ENCODE measurements at regions not wholly inside any gene's neighbourhood (a gene's known extent, or its start where the extent isn't known, plus 50 kb on each side); places are given as distances from the start of the nearest gene placed in this dataset.
A peak's percentile ranks its signal among the peaks of the same experiment; 100 is the strongest.

GRCh38 chr18:27826101-27826500, 350.8 kb downstream of the CDH2 start:
- DNase-seq (ENCODE audit: low read depth, low spot score), result no peak

- DNase-seq (ENCODE audit: low read depth, low spot score), result no peak
Measured at GRCh38 chr18:27825689-27826088, 351.2 kb downstream of the CDH2 start.

- no peak for DNase-seq (ENCODE audit: low read depth, low spot score)
Measured at GRCh38 chr18:27824841-27825681, 351.9 kb downstream of the CDH2 start.

GRCh38 chr18:27824275-27824674, 352.7 kb downstream of the CDH2 start:
- DNase-seq (ENCODE audit: low read depth, low spot score), result no peak

- no peak for DNase-seq (ENCODE audit: low read depth, low spot score)
Measured at GRCh38 chr18:27823053-27823452, 353.9 kb downstream of the CDH2 start.

- no peak for DNase-seq (ENCODE audit: low read depth, low spot score)
Measured at GRCh38 chr18:27808683-27809082, 368.2 kb downstream of the CDH2 start.

- no peak for DNase-seq (ENCODE audit: low read depth, low spot score)
Measured at GRCh38 chr18:27803957-27804356, 373.0 kb downstream of the CDH2 start.

- no peak for DNase-seq (ENCODE audit: low read depth, low spot score)
Measured at GRCh38 chr18:27797484-27797883, 379.4 kb downstream of the CDH2 start.

GRCh38 chr18:27794181-27794926, 382.6 kb downstream of the CDH2 start:
- no peak for DNase-seq (ENCODE audit: low read depth, low spot score)

GRCh38 chr18:27793013-27793785, 383.7 kb downstream of the CDH2 start:
- DNase-seq (ENCODE audit: low read depth, low spot score), result no peak

- DNase-seq (ENCODE audit: low read depth, low spot score), result no peak
Measured at GRCh38 chr18:27789406-27789805, 387.5 kb downstream of the CDH2 start.

GRCh38 chr18:27787547-27787946, 389.4 kb downstream of the CDH2 start:
- no peak for DNase-seq (ENCODE audit: low read depth, low spot score)

GRCh38 chr18:27785815-27786471, 391.0 kb downstream of the CDH2 start:
- DNase-seq (ENCODE audit: low read depth, low spot score), result no peak

- no peak for DNase-seq (ENCODE audit: low read depth, low spot score)
Measured at GRCh38 chr18:27780061-27780745, 396.7 kb downstream of the CDH2 start.

- no peak for DNase-seq (ENCODE audit: low read depth, low spot score)
Measured at GRCh38 chr18:27778925-27779324, 398.0 kb downstream of the CDH2 start.

GRCh38 chr18:27778441-27778840, 398.5 kb downstream of the CDH2 start:
- peak; percentile 46 for DNase-seq (ENCODE audit: low read depth, low spot score)

- no peak for DNase-seq (ENCODE audit: low read depth, low spot score)
Measured at GRCh38 chr18:27772081-27772480, 404.8 kb downstream of the CDH2 start.

GRCh38 chr18:27771571-27771970, 405.4 kb downstream of the CDH2 start:
- DNase-seq (ENCODE audit: low read depth, low spot score), result no peak

GRCh38 chr18:27769152-27769551, 407.8 kb downstream of the CDH2 start:
- DNase-seq (ENCODE audit: low read depth, low spot score), result no peak

- peak; percentile 11 for DNase-seq (ENCODE audit: low read depth, low spot score)
Measured at GRCh38 chr18:27763936-27764335, 413.0 kb downstream of the CDH2 start.

GRCh38 chr18:27763341-27763740, 413.6 kb downstream of the CDH2 start:
- peak; percentile 54 for DNase-seq (ENCODE audit: low read depth, low spot score)
